ENCODE measurements at regions not wholly inside any gene's neighbourhood (a gene's known extent, or its start where the extent isn't known, plus 50 kb on each side); places are given as distances from the start of the nearest gene placed in this dataset.

GRCh38 chr13:109627649-109628048 lies 158.7 kb downstream of the IRS2 start:
- TF ChIP-seq ZNF8 (CRISPR knock-in tag; IDR thresholded peaks at IDR 0.05) (no peak), SNAI2 (CRISPR knock-in tag; IDR thresholded peaks at IDR 0.05) (no peak), CSRNP3 (CRISPR knock-in tag; IDR thresholded peaks at IDR 0.05) (no peak), RARB (CRISPR knock-in tag; IDR thresholded peaks at IDR 0.05) (no peak), ISL1 (CRISPR knock-in tag; IDR thresholded peaks at IDR 0.05) (no peak), CREB5 (CRISPR knock-in tag; IDR thresholded peaks at IDR 0.05; ENCODE audit: low read depth) (no peak), TCF4 (CRISPR knock-in tag; IDR thresholded peaks at IDR 0.05; ENCODE audit: borderline replicate concordance) (no peak), PATZ1 (CRISPR knock-in tag; IDR thresholded peaks at IDR 0.05; ENCODE audit: borderline replicate concordance) (no peak), ZC3H10 (CRISPR knock-in tag; IDR thresholded peaks at IDR 0.05) (no peak), ZNF70 (CRISPR knock-in tag; IDR thresholded peaks at IDR 0.05) (no peak)
- ATAC-seq = no peak

GRCh38 chr13:109626386-109627171 lies 159.8 kb downstream of the IRS2 start:
- TF ChIP-seq CREB5 (CRISPR knock-in tag; IDR thresholded peaks at IDR 0.05; ENCODE audit: low read depth) = no peak
- no peak for TF ChIP-seq ESRRG (CRISPR knock-in tag; IDR thresholded peaks at IDR 0.05)
- TF ChIP-seq ARNTL (CRISPR knock-in tag; IDR thresholded peaks at IDR 0.05; ENCODE audit: borderline replicate concordance, low read depth) = no peak
- no peak for TF ChIP-seq TOX (CRISPR knock-in tag; IDR thresholded peaks at IDR 0.05; ENCODE audit: borderline replicate concordance)
- no peak for TF ChIP-seq OSR1 (CRISPR knock-in tag; IDR thresholded peaks at IDR 0.05)
- no peak for TF ChIP-seq PPARA (CRISPR knock-in tag; IDR thresholded peaks at IDR 0.05; ENCODE audit: borderline replicate concordance)
- no peak for TF ChIP-seq ZFP30 (CRISPR knock-in tag; IDR thresholded peaks at IDR 0.05)
- no peak for TF ChIP-seq TCF4 (CRISPR knock-in tag; IDR thresholded peaks at IDR 0.05; ENCODE audit: borderline replicate concordance)
- no peak for TF ChIP-seq ZNF8 (CRISPR knock-in tag; IDR thresholded peaks at IDR 0.05)
- no peak for TF ChIP-seq SNAI2 (CRISPR knock-in tag; IDR thresholded peaks at IDR 0.05)
- no peak for TF ChIP-seq ZNF70 (CRISPR knock-in tag; IDR thresholded peaks at IDR 0.05)
- no peak for TF ChIP-seq PATZ1 (CRISPR knock-in tag; IDR thresholded peaks at IDR 0.05; ENCODE audit: borderline replicate concordance)
- no peak for TF ChIP-seq POU6F1 (CRISPR knock-in tag; IDR thresholded peaks at IDR 0.05; ENCODE audit: borderline replicate concordance, low read depth)
- no peak for TF ChIP-seq CSDC2 (CRISPR knock-in tag; IDR thresholded peaks at IDR 0.05)
- no peak for ATAC-seq

- ATAC-seq = no peak
- TF ChIP-seq ISL1 (CRISPR knock-in tag; IDR thresholded peaks at IDR 0.05) (no peak), BACH2 (CRISPR knock-in tag; IDR thresholded peaks at IDR 0.05; ENCODE audit: borderline replicate concordance) (no peak), CSRNP3 (CRISPR knock-in tag; IDR thresholded peaks at IDR 0.05) (no peak), ZC3H10 (CRISPR knock-in tag; IDR thresholded peaks at IDR 0.05) (no peak), RARB (CRISPR knock-in tag; IDR thresholded peaks at IDR 0.05) (no peak), ZFP3 (CRISPR knock-in tag; IDR thresholded peaks at IDR 0.05) (no peak), OSR1 (CRISPR knock-in tag; IDR thresholded peaks at IDR 0.05) (no peak), CREB5 (CRISPR knock-in tag; IDR thresholded peaks at IDR 0.05; ENCODE audit: low read depth) (no peak), TSHZ2 (CRISPR knock-in tag; IDR thresholded peaks at IDR 0.05) (no peak)
Observed at GRCh38 chr13:109625156-109625555, 161.2 kb downstream of the IRS2 start.
